GM19023 (cell line): ENCODE measurements at regions not wholly inside any gene's neighbourhood (a gene's known extent, or its start where the extent isn't known, plus 50 kb on each side); places are given as distances from the start of the nearest gene placed in this dataset.

ENCODE experiments used
- ATAC-seq: cut with Tn5 transposase; IDR thresholded peaks from one replicate; pipeline ENCODE4 v1.9.1; 2021; ENCODE audit warnings: mild to moderate bottlenecking, moderate library complexity; ENCODE audit not compliant: unreplicated experiment

DNA sequence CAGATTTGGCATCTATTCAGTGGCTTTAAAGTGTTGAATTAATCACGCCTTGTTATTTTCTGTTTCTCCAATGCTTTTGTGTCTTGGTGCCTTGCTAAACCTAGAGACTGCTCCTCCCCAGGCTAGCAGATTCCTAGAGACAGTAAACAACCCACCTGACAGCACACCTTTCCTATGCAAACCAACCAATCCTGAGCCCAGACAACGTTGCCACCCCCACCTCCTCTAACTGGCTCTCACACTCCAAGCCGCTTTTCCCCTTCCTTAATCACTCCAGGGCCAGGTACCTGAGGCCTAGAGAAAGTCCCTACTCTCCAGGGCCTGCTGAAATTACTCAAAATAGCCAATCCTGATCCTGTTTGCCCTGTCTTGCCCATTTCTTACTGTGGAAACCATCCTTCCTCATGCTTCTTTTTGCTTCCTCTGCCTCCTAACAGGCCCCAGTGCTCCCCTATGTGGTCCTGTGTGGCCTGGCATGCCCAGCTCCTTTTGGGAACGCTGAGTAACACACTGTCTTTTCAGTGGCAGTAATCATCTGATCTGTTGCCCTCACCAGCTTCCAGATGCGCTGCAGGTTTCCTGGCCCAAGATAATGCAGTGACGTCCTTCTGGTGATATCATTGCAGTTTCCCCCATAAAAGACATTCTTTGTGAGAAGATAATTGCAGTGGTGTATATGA, 53.4 kb downstream of the GAS1 start:
- ATAC-seq = no peak

DNA sequence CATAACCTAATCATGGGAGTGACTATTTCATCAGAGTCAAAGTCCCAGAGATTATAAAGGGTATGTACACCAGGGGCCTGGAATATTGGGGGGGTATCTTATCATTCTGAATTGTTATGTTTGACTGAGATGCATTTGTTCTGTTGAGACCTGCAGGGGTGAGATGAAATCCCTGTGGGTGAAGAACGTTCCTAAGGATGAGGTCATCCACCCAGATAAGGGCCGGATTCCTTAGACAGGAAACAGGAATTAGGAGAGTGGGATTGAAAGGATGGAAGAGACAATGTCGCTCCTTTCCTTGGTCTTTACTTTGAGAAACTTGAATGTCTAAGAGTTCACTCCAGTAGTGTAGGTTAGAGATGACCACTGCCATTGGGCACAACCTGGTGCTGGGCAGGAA, 54.7 kb downstream of the GAS1 start:
- ATAC-seq = no peak

DNA sequence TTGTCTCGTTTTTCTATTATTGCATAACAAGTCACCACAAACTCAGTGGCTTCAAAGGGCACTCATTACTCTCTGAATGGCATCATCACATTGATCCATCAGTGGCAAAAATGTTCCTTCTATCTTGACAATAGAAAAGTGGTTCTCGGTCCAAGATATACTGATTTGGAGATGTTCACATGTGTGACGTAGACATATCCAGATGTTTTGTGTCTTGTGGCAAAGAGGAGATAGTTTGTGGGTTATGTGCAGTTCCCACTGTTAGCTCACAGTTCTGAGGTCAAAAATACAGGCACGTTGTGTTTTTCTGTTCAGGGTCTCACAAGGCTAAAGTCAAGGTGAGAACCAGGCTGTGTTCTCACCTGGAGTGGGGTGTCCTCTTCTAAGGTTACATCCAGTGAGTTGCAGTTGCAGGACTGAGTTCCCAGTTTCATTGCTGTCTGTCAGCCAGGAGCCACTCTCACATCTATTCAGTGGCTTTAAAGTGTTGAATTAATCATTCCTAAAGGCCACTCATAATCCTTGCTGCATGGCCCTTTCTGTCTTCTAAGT, 55.3 kb downstream of the GAS1 start:
- ATAC-seq = no peak

- no peak for ATAC-seq
These were observed 56.2 kb downstream of the GAS1 start for GRCh38 chr9:86891091-86891490.

DNA sequence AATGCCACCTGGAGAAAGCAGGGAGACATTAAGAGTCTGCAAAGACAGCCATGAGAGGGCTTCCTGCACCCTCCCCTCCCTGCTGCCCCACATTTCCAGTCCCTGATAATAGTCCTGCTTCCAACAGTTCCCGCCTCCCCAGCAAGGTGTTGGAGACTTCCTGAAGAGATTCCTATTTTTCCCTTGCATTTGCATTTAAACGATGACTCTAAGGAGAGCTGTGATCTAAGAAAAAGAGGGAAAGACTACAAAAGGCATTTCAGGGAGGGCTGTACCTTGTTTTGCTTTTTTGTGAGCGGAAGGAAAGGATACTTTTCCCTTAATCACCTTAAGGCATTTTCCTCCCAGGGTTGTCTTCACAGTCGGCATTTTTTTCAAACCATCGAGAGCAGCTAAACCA, 62.1 kb downstream of the GAS1 start:
- no peak for ATAC-seq

- no peak for ATAC-seq
These were observed 70.6 kb downstream of the GAS1 start for GRCh38 chr9:86876621-86877196.

DNA sequence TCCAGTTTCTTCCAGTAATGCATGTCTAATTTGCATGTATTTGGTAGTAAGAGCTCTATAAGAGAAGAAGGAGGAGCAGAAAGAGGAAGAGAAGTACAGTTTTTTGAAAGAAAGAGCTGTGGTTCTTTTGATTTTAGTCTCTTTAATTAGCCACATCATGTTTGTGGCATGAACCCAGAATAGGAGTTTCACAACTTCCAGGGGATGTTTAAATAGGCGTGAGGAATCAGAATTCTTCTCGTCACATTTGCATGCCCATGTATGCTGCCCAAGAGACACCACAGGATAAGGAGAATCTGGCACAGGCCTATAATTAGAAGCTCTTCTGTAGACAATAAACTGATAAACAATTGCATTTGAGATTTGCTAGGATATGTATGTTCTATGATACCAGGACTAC, 78.7 kb downstream of the GAS1 start:
- ATAC-seq = no peak

DNA sequence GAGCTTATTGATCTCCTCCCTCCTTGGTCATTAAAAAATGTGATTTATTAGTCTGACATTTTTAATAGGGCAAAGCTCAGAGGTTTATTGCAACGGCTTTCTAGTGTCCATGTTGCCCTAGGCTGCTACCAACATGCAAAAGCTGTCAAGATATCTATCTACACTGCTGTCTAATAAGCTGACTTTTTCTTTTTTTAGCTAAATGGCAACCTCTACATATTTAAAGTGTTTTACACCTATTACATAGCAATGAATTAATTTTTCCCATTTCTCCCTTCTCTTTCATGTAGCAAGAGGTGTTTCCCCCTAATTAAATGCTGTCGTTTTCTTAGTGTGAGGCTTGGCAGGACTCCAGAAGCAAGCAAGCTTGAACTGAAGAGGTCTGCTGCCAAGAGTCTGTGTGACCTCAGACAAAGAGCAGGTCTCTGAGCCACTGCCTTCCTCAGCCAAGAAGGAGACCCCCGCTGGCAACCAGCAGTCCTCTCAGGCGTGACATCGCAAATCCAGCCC, 79.4 kb downstream of the GAS1 start:
- ATAC-seq = no peak

GRCh38 chr9:86865952-86866351, 81.4 kb downstream of the GAS1 start:
- no peak for ATAC-seq

DNA sequence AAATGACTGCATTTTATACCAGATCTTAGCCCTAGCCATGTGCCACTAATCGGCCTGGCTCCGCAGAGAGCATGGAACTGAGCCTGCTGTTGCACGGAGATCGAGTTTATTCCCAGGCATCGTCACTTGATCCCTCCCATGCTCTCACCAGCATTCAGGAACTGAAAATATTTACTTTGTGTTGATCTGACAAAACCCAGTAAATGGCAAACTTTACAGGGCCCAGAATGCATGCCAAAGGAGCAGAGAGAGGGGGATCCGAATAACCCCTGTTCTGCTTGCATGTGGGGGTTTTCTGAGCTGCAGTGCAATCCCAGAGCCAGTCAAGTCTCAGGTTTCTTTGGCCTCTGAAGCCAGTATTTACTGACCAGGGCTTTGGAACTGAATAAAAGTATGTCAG, 87.3 kb downstream of the GAS1 start:
- ATAC-seq = no peak

- ATAC-seq = no peak
These were observed 88.2 kb downstream of the GAS1 start for GRCh38 chr9:86859056-86859455.

DNA sequence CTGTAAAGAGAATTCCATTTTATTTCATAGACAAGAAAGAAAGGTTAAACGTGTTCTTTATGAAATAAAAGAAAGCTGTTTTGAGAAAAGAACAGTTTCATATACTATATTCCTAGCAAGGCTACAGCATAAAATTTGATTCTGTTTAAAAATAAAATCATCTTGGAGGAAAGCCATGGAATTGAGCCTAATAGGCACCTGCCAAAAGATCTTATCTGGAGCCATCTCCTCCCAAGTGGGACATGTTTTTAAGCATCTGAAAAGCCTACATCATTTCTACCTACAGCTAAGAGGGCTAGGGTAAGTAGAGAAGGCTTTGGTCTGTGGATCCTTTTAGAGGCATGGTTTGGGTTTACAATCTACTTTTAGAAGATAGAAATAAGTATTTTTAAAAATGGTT, 89.3 kb downstream of the GAS1 start:
- no peak for ATAC-seq

DNA sequence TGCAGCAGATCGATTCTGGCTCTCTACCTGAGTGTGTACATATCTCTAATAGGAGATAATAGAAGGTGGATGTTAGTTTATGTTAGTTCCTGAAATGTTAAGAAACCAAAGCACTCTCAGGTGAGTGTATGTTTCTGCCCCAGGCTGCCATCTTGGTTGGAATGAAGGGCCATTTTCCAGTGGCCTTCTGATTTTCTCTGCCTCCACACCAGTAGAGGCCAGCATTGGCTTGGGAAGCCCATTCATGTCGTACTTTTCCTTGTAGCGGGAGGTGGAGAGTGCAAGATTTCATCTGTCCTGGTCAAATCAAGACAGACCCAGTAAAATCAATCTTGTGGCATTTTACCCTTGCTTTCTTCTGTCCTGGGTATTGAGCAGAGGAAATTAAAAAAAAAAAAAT, 91.0 kb downstream of the GAS1 start:
- ATAC-seq = no peak

DNA sequence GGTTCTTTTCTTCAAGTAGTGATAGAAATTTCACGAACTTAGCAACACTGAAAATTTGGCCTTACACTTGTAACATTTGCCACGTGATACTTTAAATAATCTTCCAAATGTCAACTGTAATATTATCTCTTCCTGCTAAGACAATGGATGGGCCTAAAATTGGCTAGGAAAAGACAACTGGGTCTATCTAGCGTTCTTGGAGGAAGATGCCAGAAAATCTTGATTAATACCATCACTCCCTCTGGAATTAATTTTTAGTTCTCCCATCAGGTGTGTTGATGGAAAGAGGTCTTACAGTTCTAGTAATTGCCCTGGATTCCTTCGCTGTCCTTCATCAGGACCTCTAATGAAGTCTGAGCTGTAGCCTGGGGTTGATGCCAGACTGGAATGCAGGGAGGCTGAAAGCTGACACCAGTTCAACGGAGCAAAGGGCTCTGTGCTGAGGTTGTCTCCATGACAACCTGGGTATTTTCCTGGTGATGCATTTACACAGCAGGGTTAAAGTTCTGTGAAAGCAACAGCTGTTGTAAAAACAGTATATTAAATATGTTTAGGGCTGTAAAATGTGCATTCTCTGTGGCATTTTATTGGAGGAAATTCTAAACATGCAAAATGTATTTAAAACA, 92.3 kb downstream of the GAS1 start:
- no peak for ATAC-seq

DNA sequence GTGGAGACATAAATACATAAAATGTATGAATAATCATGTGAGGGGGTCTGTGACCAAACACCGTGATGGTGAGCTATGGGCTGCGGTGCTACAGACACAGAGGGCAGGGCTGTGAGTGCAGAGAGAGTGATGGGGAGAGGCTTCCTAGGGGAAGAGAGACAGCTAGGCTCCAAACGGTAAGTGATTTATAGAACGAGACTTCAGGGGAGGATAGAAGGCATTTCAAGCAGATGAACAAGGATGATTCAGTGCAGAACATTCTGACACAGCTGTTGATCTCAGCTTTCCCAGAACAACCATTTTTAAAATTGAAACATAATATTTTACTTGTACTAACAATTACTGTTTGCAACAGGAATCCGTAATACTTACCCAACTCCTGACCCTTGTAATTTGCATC, 100.7 kb downstream of the GAS1 start:
- ATAC-seq = no peak

- ATAC-seq = no peak
These were observed 104.1 kb downstream of the GAS1 start for GRCh38 chr9:86843206-86843605.

DNA sequence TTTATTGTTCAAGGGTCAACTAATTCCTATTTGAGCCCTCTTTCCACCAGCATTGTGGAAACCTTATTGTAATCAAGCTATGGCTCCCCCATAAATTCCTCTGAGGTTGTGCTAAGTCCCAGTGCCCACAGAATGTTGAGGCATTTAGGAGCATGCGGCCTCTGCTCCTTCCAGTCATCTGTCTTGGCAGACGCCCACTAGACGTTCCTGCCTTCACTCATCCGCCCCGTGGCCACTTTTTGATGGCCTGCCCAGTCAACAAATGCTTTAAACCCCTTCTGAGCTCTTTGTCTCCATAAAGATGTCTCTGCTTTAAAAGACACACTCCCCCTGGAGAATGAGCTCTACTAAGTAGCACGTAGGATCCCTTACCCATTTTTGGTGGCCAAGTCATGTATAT, 104.7 kb downstream of the GAS1 start:
- ATAC-seq = no peak

DNA sequence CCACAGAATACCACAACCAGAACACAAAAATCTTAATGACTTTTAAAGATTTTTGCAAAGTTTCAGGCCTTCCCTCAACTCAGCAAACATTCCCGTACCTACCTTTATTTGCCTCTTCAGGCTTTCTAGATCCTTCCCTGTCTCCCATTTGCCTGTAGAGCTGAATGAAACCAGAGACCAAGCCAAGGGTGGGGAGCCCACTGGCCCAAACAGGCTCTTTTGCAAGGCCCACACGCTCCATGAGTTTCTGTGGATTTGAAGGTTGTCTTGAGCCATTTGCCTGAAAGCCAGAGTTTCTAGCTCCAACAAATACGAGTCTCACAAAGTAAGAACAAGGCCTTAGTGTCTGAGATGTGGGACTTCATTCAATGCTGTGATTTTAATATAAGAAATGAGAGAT, 107.8 kb downstream of the GAS1 start:
- ATAC-seq = no peak

GRCh38 chr9:86838519-86839497, 108.5 kb downstream of the GAS1 start:
- no peak for ATAC-seq

DNA sequence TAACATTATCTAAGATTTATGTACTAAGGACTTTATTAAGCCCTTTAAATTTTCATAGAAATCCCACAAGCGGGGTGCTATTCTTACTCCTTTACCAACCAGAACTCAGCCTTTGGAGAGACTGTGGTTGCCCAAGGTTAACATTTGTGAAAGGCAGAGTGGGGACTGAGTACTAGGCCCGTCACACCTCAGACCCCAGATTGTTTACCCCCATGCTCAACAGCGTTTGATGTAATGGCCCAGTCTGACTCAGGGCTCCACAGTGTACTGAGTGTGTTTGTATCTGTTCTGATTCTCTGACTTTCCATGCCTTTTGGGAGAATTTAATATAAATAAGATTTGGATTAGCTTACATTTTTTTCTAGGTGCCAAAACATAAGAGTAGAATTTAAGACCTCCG, 110.0 kb downstream of the GAS1 start:
- ATAC-seq = no peak

- ATAC-seq = peak; percentile 86
These were observed 110.5 kb downstream of the GAS1 start for GRCh38 chr9:86836797-86837196.
